GM04504 (cell line): ENCODE measurements at regions not wholly inside any gene's neighbourhood (a gene's known extent, or its start where the extent isn't known, plus 50 kb on each side); places are given as distances from the start of the nearest gene placed in this dataset.
"Not testable (repeated sequence)": the region's sequence is repeated elsewhere in the genome, so short reads cannot be mapped to it uniquely, and the experiment has no call there.

Experiments used
- DNase-seq: peaks from one replicate; pipeline ENCODE4 v3.0.0-alpha.2; 2012; ENCODE audit warnings: low read depth

GRCh38 chr4:123638834-123639233 lies 242.2 kb downstream of the SPRY1 start:
- no peak for DNase-seq

- no peak for DNase-seq
These were observed 243.7 kb downstream of the SPRY1 start for GRCh38 chr4:123640271-123640670.

DNA sequence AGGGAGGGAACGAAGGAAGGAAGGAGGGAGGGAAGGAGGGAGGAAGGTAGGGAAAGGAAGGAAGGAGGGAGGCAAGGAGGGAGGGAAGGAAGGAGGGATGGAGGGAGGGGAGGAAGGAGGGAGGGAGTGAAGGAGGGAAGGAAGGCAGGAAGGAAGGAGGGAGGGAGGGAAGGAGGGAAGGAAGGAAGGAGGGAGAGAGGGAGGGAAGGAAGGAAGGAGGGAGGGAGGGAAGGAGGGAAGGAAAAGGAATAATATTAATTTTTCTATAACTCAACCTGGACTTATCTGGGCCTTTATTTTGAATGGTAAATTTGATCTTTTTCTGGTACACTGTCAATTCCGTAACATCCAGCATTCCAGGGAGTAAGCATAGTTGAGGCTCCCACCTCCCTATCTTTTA lies 244.2 kb downstream of the SPRY1 start:
- DNase-seq: no peak

DNA sequence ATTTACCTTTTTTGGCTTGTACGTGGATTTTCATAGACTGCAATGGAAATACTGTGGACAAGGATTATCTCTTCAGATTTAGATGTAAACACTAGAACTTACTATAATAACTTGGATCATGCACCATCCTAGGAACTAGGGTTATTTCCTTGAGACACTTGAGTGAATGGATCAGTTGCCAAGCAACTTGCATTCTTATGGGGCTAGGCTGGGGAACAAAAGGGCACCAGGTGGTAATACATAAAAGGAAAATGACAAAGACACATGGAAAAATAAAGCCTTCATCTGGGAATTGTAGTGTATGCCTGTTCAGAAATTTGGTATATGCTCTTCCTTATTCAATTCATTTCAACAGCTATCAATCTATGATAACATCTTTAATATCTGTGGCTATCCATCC lies 247.1 kb downstream of the SPRY1 start:
- DNase-seq: no peak

- DNase-seq: no peak
These were observed 252.7 kb downstream of the SPRY1 start for GRCh38 chr4:123649250-123649644.

- DNase-seq: peak; percentile 56
These were observed 253.2 kb downstream of the SPRY1 start for GRCh38 chr4:123649645-123650391.

GRCh38 chr4:123651066-123651465 lies 254.5 kb downstream of the SPRY1 start:
- DNase-seq: no peak

DNA sequence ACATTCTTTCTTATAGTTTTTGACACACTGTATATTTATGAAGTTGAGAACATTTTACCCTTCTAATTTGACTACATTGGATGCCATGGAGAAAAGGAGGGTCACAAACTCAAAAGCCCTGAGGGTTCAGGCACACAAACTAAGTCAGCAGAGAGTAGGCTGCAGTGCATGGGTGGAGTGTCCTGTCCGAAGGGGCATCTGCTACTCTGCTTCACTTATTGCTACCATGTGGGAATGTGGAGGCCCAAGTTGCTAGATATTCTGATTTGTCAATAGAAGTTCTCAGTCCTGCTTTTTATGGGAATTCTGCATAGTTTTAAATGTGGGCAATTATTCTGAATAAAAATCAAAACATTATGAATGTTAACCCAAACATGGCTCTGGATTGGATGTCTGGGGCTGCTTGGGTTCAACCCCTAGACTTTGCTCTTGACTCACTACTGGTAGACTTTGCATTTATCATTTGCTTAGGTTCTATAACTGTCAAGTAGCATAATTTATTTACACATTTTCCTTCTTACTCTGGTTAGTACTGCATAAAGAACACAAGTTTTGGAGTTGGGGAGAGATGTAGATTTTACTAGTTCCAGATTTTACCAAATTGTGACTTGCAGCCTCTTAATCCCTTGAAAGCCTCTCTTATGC lies 255.1 kb downstream of the SPRY1 start:
- DNase-seq: no peak

- no peak for DNase-seq
These were observed 255.9 kb downstream of the SPRY1 start for GRCh38 chr4:123652476-123652875.

DNA sequence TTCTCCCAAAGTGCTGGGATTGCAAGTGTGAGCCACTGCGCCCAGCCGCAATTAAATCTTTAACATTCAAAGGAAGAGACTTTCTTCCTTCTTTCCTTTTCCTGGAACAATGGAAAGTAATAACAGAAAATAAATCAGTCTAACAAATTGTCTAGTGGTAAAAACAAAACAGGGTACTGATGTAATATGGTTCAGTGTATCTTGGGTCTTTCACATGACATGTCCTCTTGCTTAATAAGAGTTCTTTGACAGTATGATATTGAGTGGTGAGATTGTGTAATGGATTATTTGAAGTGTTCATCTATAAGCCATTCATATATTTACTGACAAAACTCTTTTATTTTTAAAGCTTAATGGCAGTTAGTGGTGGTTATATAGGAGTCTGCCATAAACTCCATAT lies 256.6 kb downstream of the SPRY1 start:
- no peak for DNase-seq

- not testable (repeated sequence) for DNase-seq
These were observed 260.2 kb downstream of the SPRY1 start for GRCh38 chr4:123656746-123657294.

- DNase-seq: not testable (repeated sequence)
These were observed 261.0 kb downstream of the SPRY1 start for GRCh38 chr4:123657606-123658005.

- DNase-seq: no peak
These were observed 262.7 kb downstream of the SPRY1 start for GRCh38 chr4:123659262-123659661.

GRCh38 chr4:123659730-123660129 lies 263.1 kb downstream of the SPRY1 start:
- DNase-seq: no peak

- DNase-seq: no peak
These were observed 264.6 kb downstream of the SPRY1 start for GRCh38 chr4:123661080-123661737.

GRCh38 chr4:123662827-123663226 lies 266.2 kb downstream of the SPRY1 start:
- DNase-seq: no peak

- no peak for DNase-seq
These were observed 269.9 kb downstream of the SPRY1 start for GRCh38 chr4:123666486-123666885.

- DNase-seq: no peak
These were observed 270.9 kb downstream of the SPRY1 start for GRCh38 chr4:123667496-123667895.

DNA sequence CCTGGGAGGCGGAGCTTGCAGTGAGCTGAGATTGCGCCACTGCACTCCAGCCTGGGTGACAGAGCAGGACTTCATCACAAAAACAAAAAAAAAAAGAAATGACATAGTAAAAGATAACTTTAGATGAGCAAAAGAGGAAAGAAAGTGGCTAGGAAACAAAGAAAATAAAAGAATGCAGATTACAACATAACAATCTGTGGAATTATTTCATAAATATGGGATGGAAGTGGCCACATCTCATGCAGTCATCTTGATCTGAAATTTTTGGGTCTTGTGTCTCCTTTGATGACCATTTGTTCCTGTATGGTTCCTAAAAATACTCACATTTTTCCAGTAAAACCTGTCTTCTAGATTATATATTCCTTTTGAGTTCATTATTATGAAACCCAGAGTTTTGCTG lies 271.4 kb downstream of the SPRY1 start:
- no peak for DNase-seq

- no peak for DNase-seq
These were observed 275.2 kb downstream of the SPRY1 start for GRCh38 chr4:123671636-123672404.

DNA sequence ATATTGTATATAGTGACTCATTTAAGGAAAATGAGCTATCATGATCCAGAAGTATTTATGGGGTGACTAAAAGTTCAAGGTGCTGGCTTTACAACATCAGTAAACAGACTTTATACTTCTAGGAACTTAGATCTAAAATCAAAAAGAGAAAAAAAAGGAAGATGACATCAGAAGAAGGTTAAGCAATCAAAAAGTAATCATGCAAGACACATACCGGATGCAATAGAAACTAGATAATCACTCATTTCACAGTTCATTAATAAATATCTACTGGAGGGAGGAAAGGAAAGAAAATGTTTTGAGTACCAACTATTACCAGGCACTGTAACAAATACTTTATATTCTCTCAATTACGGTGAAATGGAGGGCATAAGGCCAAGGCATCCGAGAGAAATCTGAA lies 276.4 kb downstream of the SPRY1 start:
- DNase-seq: no peak

DNA sequence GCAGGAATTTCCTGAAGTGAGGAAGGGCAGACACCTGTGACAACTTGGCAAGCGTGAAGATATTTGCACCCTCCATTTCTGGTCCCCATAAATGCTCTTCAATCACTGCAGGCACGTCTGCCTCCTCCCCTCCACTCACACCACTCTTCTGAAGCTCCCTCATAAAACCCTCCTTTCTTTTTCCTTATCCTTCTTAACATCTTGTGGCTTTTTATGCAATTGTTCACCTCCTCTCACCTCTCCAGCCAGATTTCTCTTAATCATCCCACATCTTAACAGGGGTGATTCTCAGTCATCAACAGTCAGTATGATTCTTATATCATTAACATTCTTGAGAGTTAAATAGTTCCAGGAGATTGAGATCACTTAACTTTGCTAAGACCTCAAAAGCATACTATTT lies 277.4 kb downstream of the SPRY1 start:
- no peak for DNase-seq
